Transverse colon (tissue), 4 donors: ENCODE measurements at regions not wholly inside any gene's neighbourhood (a gene's known extent, or its start where the extent isn't known, plus 50 kb on each side); places are given as distances from the start of the nearest gene placed in this dataset.

Experiments
- DNase-seq: peaks from one replicate; pipeline ENCODE4 v3.0.0-alpha.2; 2019
- H3K27ac ChIP-seq, 4 donors: fragments of 200-600 bp; sonication (generic); 2 replicates each; pipeline ENCODE4 v1.5.1; 2016 to 2018; ENCODE audit warnings: inconsistent platforms in 4 of 4
- H3K27me3 ChIP-seq: fragments of 200-600 bp; sonication (generic); 2 replicates; pipeline ENCODE4 v1.5.1; 2017; ENCODE audit warnings: inconsistent platforms
- H3K36me3 ChIP-seq, 4 donors: fragments of 200-600 bp; sonication (generic); 2 replicates each; pipeline ENCODE4 v1.5.1; 2017 to 2019; ENCODE audit warnings: inconsistent platforms in 4 of 4
- H3K4me1 ChIP-seq, 4 donors: fragments of 200-600 bp; sonication (generic); 2 replicates each; pipeline ENCODE4 v1.5.1; 2017 to 2020; ENCODE audit warnings: inconsistent platforms in 4 of 4
- H3K4me3 ChIP-seq, 4 donors: fragments of 200-600 bp; sonication (generic); 1 replicate in 1 of 4; 2 replicates in 3 of 4; pipeline versions ENCODE4 v1.5.1 to v1.6.1; 2017 to 2019; ENCODE audit warnings: inconsistent platforms in 4 of 4
- H3K9me3 ChIP-seq, 2 donors: fragments of 200-600 bp; sonication (generic); 2 replicates each; pipeline ENCODE4 v1.5.1; 2017 to 2019; ENCODE audit warnings: inconsistent platforms in 2 of 2
- EP300 ChIP-seq: sonication (generic); formaldehyde crosslinking; IDR thresholded peaks from one replicate; pipeline ENCODE4 v1.6.1; 2017; ENCODE audit warnings: antibody characterized with exemption, low read depth
- POLR2A ChIP-seq: fragments of 450-650 bp; IDR thresholded peaks from one replicate; pipeline ENCODE4 v1.6.1; 2016; ENCODE audit warnings: antibody characterized with exemption, mild to moderate bottlenecking, moderate library complexity
- POLR2AphosphoS5 ChIP-seq, 3 donors: sonication (generic); formaldehyde crosslinking; IDR thresholded peaks; one replicate each; pipeline ENCODE4 v1.6.1; 2016; ENCODE audit warnings: antibody characterized with exemption in 3 of 3
- WGBS, 2 donors: methylation state at CpG; one replicate each; pipeline ENCODE4 v1.1.5; 2018; ENCODE audit warnings: low coverage in 1 of 2; 5-methylcytosine and 5-hydroxymethylcytosine counted together
- in situ Hi-C, 4 donors: fragments of 200-750 bp; cut with MboI; loops; one replicate each; pipeline versions ENCODE4 v1.15.0 to v1.15.1; 2017; ENCODE audit warnings: low sequenced_read_pairs in 3 of 4, low pct_ligation_motif_present in 1 of 4, low pct_unique_long_range_greater_than_20kb in 1 of 4
- intact Hi-C: fragments of 100-400 bp; cut with DNase I; formaldehyde crosslinking; loops from one replicate; pipeline ENCODE4 v1.15.1; 2023; ENCODE audit warnings: low total_unique reads
- TF ChIP-seq, protein P1 (sequence below), 5 experiments: fragments of 200-600 bp in 3 of 5; fragments of 450-650 bp in 2 of 5; sonication (generic) in 3 of 5; IDR thresholded peaks; 1 replicate in 2 of 5; 2 replicates in 3 of 5; pipeline ENCODE4 v1.5.1; 2016 to 2017; ENCODE audit warnings: antibody characterized with exemption in 5 of 5, inconsistent platforms in 3 of 5, mild to moderate bottlenecking in 2 of 5, moderate library complexity in 1 of 5

DNA sequence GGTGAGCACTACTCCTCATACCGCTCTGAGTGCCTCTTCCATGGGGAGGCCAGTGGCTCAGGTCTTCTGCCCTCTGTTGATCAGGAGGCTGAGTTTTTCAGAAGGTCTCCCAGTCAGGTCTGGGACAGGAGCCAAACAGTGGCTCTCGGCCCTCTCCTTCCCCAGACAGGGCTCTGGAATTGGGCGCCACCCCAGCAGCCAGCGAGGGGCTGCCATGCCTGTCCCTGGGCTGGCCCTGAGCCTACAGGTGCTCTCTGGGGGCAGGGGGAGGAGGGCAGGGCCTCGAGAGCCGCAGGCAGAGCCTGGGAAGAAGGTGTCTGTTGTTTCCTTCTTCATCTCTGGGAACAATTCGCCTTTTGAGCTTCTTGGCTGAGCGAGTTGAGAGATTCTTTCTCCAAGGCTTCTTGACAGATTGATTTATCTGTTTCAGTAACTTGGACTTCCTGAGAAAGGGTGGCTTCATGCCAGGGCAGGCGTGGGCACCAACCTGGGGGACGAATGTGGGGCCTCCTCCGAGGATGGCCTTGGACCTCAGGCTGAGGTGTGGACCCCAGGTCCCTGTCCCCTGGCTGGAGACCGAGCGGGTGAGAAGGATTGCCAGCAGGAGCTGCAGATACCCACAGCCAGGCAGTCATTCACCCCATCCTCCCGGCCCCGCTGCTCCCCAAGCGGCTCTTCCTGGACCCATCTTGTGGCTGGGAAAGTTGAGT lies 64.7 kb upstream of the GLI2 start:
- in situ Hi-C loops = loop anchor here in 2 of 4 donors (10.0 kb wide), 2 partner anchors 326 to 336 kb away; partner anchors contain the start of gene INHBB (in 1 of the 2)
- Histone ChIP-seq H3K9me3 (peaks cover 7 to 13% of the 10 kb centered on the region in 2 donors), H3K36me3 (no peaks in the 10 kb centered on the region), H3K4me1 (peaks cover 0 to 4% (median 0%) of the 10 kb centered on the region in 4 donors), H3K4me3 (no peak overlapping the region), H3K27me3 (peaks cover 48% of the 10 kb centered on the region), H3K27ac (no peak overlapping the region)
- WGBS, 2 donors = 70% methylated on average over 15 of the region's 16 CpGs; no CpG with 5 or more reads in 1 of the 2 donors
- intact Hi-C loops = no loop called here
- TF ChIP-seq EP300 (no peak), POLR2A (no peak), POLR2AphosphoS5 (IDR thresholded peaks at IDR 0.05) (no peak)
- TF ChIP-seq, protein P1, sequence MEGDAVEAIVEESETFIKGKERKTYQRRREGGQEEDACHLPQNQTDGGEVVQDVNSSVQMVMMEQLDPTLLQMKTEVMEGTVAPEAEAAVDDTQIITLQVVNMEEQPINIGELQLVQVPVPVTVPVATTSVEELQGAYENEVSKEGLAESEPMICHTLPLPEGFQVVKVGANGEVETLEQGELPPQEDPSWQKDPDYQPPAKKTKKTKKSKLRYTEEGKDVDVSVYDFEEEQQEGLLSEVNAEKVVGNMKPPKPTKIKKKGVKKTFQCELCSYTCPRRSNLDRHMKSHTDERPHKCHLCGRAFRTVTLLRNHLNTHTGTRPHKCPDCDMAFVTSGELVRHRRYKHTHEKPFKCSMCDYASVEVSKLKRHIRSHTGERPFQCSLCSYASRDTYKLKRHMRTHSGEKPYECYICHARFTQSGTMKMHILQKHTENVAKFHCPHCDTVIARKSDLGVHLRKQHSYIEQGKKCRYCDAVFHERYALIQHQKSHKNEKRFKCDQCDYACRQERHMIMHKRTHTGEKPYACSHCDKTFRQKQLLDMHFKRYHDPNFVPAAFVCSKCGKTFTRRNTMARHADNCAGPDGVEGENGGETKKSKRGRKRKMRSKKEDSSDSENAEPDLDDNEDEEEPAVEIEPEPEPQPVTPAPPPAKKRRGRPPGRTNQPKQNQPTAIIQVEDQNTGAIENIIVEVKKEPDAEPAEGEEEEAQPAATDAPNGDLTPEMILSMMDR (IDR thresholded peaks at IDR 0.05) = no peak
- DNase-seq = no peak

DNA sequence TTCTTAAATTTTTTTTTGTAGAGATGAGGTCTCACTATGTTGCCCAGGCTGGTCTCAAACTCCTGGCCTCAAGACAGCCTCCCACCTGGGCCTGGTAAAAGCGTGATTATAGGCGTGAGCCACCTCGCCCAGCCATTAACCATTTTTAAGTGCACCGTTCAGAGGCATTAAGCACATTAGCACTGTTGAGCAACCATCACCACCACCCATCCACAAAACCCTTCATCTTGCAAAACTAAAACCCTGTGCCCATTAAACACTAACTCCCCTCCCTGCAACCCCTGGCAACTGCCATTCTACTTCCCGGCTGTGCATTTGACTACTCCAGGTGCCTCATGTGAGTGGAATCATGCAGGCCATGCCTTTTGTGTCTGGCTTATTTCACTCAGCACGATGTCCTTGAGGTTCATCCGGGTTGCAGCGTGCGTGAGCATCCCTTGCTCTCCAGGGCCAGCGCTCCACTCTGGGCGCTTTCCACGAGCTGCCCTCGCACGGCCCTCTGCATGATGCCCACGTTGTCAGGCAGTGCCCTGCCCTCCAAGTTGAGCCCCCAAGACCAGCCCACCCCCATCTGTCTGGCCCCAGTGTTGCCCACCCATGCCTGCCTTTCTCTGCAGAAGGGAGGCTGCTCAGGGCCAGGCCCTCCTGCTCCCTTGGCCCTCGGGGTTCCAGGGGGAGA lies 63.0 kb upstream of the GLI2 start:
- intact Hi-C loops = no loop called here
- Histone ChIP-seq H3K36me3 (no peaks in the 10 kb centered on the region), H3K4me1 (peaks cover 0 to 4% (median 0%) of the 10 kb centered on the region in 4 donors), H3K4me3 (no peak overlapping the region), H3K27ac (no peak overlapping the region), H3K9me3 (no peaks in the 10 kb centered on the region), H3K27me3 (peaks cover 50% of the 10 kb centered on the region)
- in situ Hi-C loops = loop anchor here in 2 of 4 donors (10.0 kb wide), 2 partner anchors 328 to 338 kb away; partner anchors contain the start of gene INHBB (in 1 of the 2)
- WGBS, 2 donors = 81 to 88% methylated on average over 8 to 16 of the region's 16 CpGs
- no peak for TF ChIP-seq EP300
- TF ChIP-seq, protein P1 (IDR thresholded peaks at IDR 0.05) = no peak
- no peak for TF ChIP-seq POLR2A
- no peak for DNase-seq

DNA sequence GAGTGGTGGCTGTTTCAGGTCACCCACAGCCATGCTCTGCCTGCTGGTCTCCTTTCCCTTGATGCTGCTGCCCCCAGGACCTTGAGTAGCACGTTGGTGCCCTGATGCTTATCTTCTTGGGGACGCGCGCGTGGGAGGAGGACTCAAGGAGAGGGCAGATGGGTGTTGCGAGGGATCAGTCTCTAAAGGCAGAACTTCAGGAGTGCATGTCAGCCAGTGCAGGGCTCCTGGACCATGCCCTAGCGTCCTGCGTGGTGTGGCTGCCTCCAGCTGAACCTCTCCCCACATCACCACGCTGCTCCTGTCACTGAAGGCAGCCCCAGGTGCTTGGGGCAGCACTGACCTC lies 62.5 kb upstream of the GLI2 start:
- TF ChIP-seq POLR2AphosphoS5 (IDR thresholded peaks at IDR 0.05) (no peak), POLR2A (no peak), EP300 (no peak)
- TF ChIP-seq, protein P1 (IDR thresholded peaks at IDR 0.05) = no peak
- H3K4me1 ChIP-seq = peaks cover 0 to 4% (median 0%) of the 10 kb centered on the region in 4 donors
- no peaks in the 10 kb centered on the region for H3K36me3 ChIP-seq
- in situ Hi-C loops (loop anchor here in 2 of 4 donors (10.0 kb wide), 2 partner anchors 328 to 338 kb away; partner anchors contain the start of gene INHBB (in 1 of the 2)), intact Hi-C loops (no loop called here)
- 83% methylated on average over 9 of the region's 9 CpGs; no CpG with 5 or more reads in 1 of the 2 donors for WGBS, 2 donors
- H3K27me3 ChIP-seq = peaks cover 49% of the 10 kb centered on the region
- H3K9me3 ChIP-seq = no peaks in the 10 kb centered on the region
- DNase-seq = no peak
- no peak overlapping the region for H3K27ac ChIP-seq
- no peak overlapping the region for H3K4me3 ChIP-seq

DNA sequence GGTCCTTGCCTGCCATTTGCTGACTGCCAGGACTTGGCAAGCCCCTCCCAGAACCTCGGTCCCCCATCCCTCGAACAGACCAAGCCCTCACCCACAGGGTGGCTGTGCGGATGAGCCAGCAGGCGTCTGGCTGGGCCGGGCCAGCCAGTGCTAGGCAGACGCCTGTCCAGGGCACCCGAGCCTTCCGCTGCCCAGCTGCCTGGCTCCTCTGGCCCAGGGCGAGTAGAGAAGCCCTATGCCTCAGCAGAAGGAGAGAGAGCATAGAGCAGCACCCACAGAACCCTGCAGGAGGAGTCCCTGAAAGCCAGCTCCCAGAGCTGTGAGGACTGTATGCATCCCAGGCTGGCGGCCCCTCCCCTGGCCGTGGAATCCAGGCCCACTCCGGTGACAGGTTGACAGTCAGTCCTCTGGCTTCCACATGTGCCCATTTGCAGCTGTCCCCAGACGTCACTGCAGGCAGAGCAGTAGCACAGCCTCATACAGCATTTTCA lies 62.1 kb upstream of the GLI2 start:
- TF ChIP-seq POLR2A (no peak), POLR2AphosphoS5 (IDR thresholded peaks at IDR 0.05) (no peak)
- intact Hi-C loops = no loop called here
- Histone ChIP-seq H3K36me3 (no peaks in the 10 kb centered on the region), H3K4me1 (peaks cover 0 to 4% (median 0%) of the 10 kb centered on the region in 4 donors), H3K27ac (no peak overlapping the region), H3K9me3 (no peaks in the 10 kb centered on the region), H3K27me3 (peaks cover 44% of the 10 kb centered on the region), H3K4me3 (no peak overlapping the region)
- in situ Hi-C loops = loop anchor here in 2 of 4 donors (10.0 kb wide), 2 partner anchors 329 to 339 kb away; partner anchors contain the start of gene INHBB (in 1 of the 2)
- 89% methylated on average over 11 of the region's 13 CpGs; no CpG with 5 or more reads in 1 of the 2 donors for WGBS, 2 donors
- no peak for DNase-seq
